Keratinocyte (primary cell): ENCODE measurements at regions not wholly inside any gene's neighbourhood (a gene's known extent, or its start where the extent isn't known, plus 50 kb on each side); places are given as distances from the start of the nearest gene placed in this dataset.

Experiments used
- DNase-seq: peaks from one replicate; pipeline ENCODE4 v3.0.0-alpha.2; 2011; ENCODE audit warnings: low read depth, missing footprints, low spot score
- FAIRE-seq: peaks from 2 replicates; lab custom pipeline; 2011; peaks lifted over from hg19 to GRCh38; lab: Jason Lieb, UNC
- H2AFZ ChIP-seq: 2 replicates; pipeline ENCODE4 v1.6.0; 2012; ENCODE audit warnings: low read length, control low read depth, inconsistent platforms; ENCODE audit not compliant: control insufficient read depth
- H3K27ac ChIP-seq: 2 replicates; pipeline ENCODE4 v1.5.1; 2011; ENCODE audit warnings: low read length; ENCODE audit not compliant: control insufficient read depth, insufficient read depth
- H3K27me3 ChIP-seq: 3 replicates; pipeline ENCODE4 v1.6.0; 2011; ENCODE audit warnings: low read length; ENCODE audit not compliant: control insufficient read depth, insufficient read depth; ENCODE audit errors: extremely low read depth
- H3K36me3 ChIP-seq, 2 experiments: 2 replicates in 1 of 2; 3 replicates in 1 of 2; pipeline ENCODE4 v1.5.1; 2011; ENCODE audit warnings: low read length in 2 of 2, mild to moderate bottlenecking in 1 of 2; ENCODE audit not compliant: control insufficient read depth in 2 of 2, insufficient read depth in 2 of 2; ENCODE audit errors: extremely low read depth in 1 of 2
- H3K4me1 ChIP-seq: 3 replicates; pipeline ENCODE4 v1.5.1; 2011; ENCODE audit warnings: low read length; ENCODE audit not compliant: control insufficient read depth, insufficient read depth; ENCODE audit errors: extremely low read depth
- H3K4me2 ChIP-seq: 3 replicates; pipeline ENCODE4 v1.6.0; 2011; ENCODE audit warnings: low read depth, low read length; ENCODE audit not compliant: control insufficient read depth, insufficient read depth; ENCODE audit errors: extremely low read depth
- H3K4me3 ChIP-seq, 3 experiments: fragments of 200-600 bp in 1 of 3; sonication (generic) in 1 of 3; 2 replicates in 2 of 3; 3 replicates in 1 of 3; pipeline ENCODE4 v1.5.1; 2011 to 2016; ENCODE audit warnings: low read length in 3 of 3, mild to moderate bottlenecking in 3 of 3, control low read depth in 2 of 3, inconsistent platforms in 1 of 3, low read depth in 1 of 3, mixed read lengths in 1 of 3, mixed run types in 1 of 3, moderate library complexity in 1 of 3; ENCODE audit not compliant: control insufficient read depth in 2 of 3, insufficient read depth in 2 of 3; ENCODE audit errors: extremely low read depth in 1 of 3
- H3K79me2 ChIP-seq: 2 replicates; pipeline ENCODE4 v1.6.0; 2012; ENCODE audit warnings: low read length; ENCODE audit not compliant: control insufficient read depth, insufficient read depth
- H3K9ac ChIP-seq: 3 replicates; pipeline ENCODE4 v1.6.0; 2011; ENCODE audit warnings: low read length; ENCODE audit not compliant: control insufficient read depth, insufficient read depth; ENCODE audit errors: extremely low read depth
- H3K9me1 ChIP-seq: 3 replicates; pipeline ENCODE4 v1.6.0; 2011; ENCODE audit warnings: low read length; ENCODE audit not compliant: control insufficient read depth, insufficient read depth; ENCODE audit errors: extremely low read depth
- H3K9me3 ChIP-seq: 2 replicates; pipeline ENCODE4 v1.5.1; 2012; ENCODE audit warnings: low read depth, low read length; ENCODE audit not compliant: control insufficient read depth
- H4K20me1 ChIP-seq: 3 replicates; pipeline ENCODE4 v1.6.0; 2011; ENCODE audit warnings: low read length; ENCODE audit not compliant: control insufficient read depth, insufficient read depth; ENCODE audit errors: extremely low read depth
- EZH2 ChIP-seq: IDR thresholded peaks from one replicate; pipeline ENCODE4 v1.6.1; 2012; ENCODE audit warnings: inconsistent platforms, mild to moderate bottlenecking, low read length, moderate library complexity
- dilution Hi-C: fragments of 300-500 bp; cut with MboI; formaldehyde crosslinking; loops from one replicate; pipeline ENCODE4 v1.7.0; 2020; ENCODE audit warnings: low sequenced_read_pairs; ENCODE audit not compliant: extremely low pct_ligation_motif_present
- TF ChIP-seq, protein P1 (sequence below), 3 experiments: IDR thresholded peaks in 1 of 3; conservative IDR thresholded peaks in 1 of 3; optimal IDR thresholded peaks in 1 of 3; 2 replicates in 2 of 3; 3 replicates in 1 of 3; pipeline versions ENCODE3 to v1.5.1; 2011; ENCODE audit warnings: low read length in 3 of 3, mild to moderate bottlenecking in 3 of 3, moderate library complexity in 2 of 3, control low read depth in 1 of 3, inconsistent platforms in 1 of 3; ENCODE audit not compliant: insufficient read depth in 2 of 3; ENCODE audit errors: extremely low read depth in 1 of 3

DNA sequence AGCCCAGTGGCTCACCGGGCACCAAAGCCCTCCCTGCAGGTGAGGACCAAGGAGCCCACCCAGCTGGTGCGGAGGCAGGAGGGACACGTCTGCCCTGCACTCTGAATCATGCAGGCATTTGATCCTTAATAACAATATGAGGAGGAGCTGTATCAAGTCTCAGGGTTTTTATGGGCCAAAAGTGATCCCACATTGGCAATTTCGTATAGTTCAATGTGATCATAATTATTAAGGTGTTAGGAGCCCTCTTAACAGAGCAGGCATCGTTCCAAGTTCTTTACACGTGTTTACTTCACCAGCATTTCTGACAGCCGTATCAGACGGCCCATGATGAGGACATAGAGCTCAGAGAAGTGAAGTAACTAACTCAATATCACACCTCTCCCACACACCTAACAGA is 91.9 kb upstream of the PRR5 start:
- H3K9me3 ChIP-seq: peaks cover 6% of the 10 kb centered on the region
- H2AFZ ChIP-seq: no peak overlapping the region
- H4K20me1 ChIP-seq: no peaks in the 10 kb centered on the region
- H3K9ac ChIP-seq: no peak overlapping the region
- H3K4me2 ChIP-seq: no peak overlapping the region
- no peaks in the 10 kb centered on the region for H3K79me2 ChIP-seq
- H3K4me1 ChIP-seq: no peaks in the 10 kb centered on the region
- H3K9me1 ChIP-seq: no peaks in the 10 kb centered on the region
- H3K27me3 ChIP-seq: peaks cover 9% of the 10 kb centered on the region
- H3K4me3 ChIP-seq: no peak overlapping the region
- no peak for DNase-seq
- H3K27ac ChIP-seq: no peak overlapping the region
- no peak for FAIRE-seq
- H3K36me3 ChIP-seq: no peaks in the 10 kb centered on the region
- TF ChIP-seq, protein P1, sequence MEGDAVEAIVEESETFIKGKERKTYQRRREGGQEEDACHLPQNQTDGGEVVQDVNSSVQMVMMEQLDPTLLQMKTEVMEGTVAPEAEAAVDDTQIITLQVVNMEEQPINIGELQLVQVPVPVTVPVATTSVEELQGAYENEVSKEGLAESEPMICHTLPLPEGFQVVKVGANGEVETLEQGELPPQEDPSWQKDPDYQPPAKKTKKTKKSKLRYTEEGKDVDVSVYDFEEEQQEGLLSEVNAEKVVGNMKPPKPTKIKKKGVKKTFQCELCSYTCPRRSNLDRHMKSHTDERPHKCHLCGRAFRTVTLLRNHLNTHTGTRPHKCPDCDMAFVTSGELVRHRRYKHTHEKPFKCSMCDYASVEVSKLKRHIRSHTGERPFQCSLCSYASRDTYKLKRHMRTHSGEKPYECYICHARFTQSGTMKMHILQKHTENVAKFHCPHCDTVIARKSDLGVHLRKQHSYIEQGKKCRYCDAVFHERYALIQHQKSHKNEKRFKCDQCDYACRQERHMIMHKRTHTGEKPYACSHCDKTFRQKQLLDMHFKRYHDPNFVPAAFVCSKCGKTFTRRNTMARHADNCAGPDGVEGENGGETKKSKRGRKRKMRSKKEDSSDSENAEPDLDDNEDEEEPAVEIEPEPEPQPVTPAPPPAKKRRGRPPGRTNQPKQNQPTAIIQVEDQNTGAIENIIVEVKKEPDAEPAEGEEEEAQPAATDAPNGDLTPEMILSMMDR (optimal IDR thresholded peaks at IDR 0.05 in 1 of 3, IDR thresholded peaks at IDR 0.05 in 1 of 3, conservative IDR thresholded peaks at IDR 0.05 in 1 of 3; ENCODE audit: extremely low read depth in 1 of 3, insufficient read depth in 2 of 3, low read length in 3 of 3): no peak
- TF ChIP-seq EZH2: no peak
- dilution Hi-C loops: no loop called here

- H4K20me1 ChIP-seq: no peaks in the 10 kb centered on the region
- FAIRE-seq (no peak), DNase-seq (no peak)
- H3K4me2 ChIP-seq: no peak overlapping the region
- no peaks in the 10 kb centered on the region for H3K9me1 ChIP-seq
- no peak overlapping the region for H3K27ac ChIP-seq
- H3K9ac ChIP-seq: no peak overlapping the region
- TF ChIP-seq, protein P1 (optimal IDR thresholded peaks at IDR 0.05 in 1 of 3, IDR thresholded peaks at IDR 0.05 in 1 of 3, conservative IDR thresholded peaks at IDR 0.05 in 1 of 3; ENCODE audit: extremely low read depth in 1 of 3, insufficient read depth in 2 of 3, low read length in 3 of 3): no peak
- TF ChIP-seq EZH2: no peak
- no peak overlapping the region for H3K4me3 ChIP-seq
- peaks cover 6% of the 10 kb centered on the region for H3K9me3 ChIP-seq
- peaks cover 9% of the 10 kb centered on the region for H3K27me3 ChIP-seq
- H3K36me3 ChIP-seq: no peaks in the 10 kb centered on the region
- dilution Hi-C loops: no loop called here
- H3K79me2 ChIP-seq: no peaks in the 10 kb centered on the region
- no peaks in the 10 kb centered on the region for H3K4me1 ChIP-seq
- no peak overlapping the region for H2AFZ ChIP-seq
Observed at GRCh38 chr22:44609400-44609988, 92.5 kb upstream of the PRR5 start.
